GM10266 (cell line): ENCODE measurements at regions not wholly inside any gene's neighbourhood (a gene's known extent, or its start where the extent isn't known, plus 50 kb on each side); places are given as distances from the start of the nearest gene placed in this dataset.

Experiments
- DNase-seq: peaks from one replicate; pipeline ENCODE4 v3.0.0; 2012; ENCODE audit errors: extremely low spot score
- TF ChIP-seq, protein P1 (sequence below): IDR thresholded peaks from 2 replicates; pipeline ENCODE4 v1.5.1; 2012; ENCODE audit warnings: mild to moderate bottlenecking, low read depth; ENCODE audit not compliant: control insufficient read depth, insufficient read depth; ENCODE audit errors: missing control alignments

GRCh38 chr5:88401686-88402085 is 133.0 kb upstream of the TMEM161B start:
- DNase-seq = no peak
- TF ChIP-seq, protein P1, sequence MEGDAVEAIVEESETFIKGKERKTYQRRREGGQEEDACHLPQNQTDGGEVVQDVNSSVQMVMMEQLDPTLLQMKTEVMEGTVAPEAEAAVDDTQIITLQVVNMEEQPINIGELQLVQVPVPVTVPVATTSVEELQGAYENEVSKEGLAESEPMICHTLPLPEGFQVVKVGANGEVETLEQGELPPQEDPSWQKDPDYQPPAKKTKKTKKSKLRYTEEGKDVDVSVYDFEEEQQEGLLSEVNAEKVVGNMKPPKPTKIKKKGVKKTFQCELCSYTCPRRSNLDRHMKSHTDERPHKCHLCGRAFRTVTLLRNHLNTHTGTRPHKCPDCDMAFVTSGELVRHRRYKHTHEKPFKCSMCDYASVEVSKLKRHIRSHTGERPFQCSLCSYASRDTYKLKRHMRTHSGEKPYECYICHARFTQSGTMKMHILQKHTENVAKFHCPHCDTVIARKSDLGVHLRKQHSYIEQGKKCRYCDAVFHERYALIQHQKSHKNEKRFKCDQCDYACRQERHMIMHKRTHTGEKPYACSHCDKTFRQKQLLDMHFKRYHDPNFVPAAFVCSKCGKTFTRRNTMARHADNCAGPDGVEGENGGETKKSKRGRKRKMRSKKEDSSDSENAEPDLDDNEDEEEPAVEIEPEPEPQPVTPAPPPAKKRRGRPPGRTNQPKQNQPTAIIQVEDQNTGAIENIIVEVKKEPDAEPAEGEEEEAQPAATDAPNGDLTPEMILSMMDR = no peak

DNA sequence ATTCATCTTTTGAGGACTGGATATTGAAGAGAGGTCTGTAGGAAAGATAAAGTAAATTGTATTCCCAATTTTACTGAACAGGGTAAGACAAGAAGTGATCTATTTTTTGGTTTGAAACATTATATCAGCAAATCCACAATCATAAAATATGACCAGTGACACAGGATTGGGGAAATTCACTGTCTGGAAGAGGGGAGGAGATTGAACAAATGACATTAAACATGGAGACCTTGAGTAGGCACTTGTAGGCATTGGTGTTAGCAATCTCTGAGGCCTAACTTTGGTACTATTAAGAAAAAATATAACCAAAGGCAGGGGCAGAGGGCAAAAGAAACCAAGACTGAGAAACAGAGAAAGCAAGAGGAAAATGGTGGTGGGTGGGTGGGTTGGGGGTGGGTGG is 132.6 kb upstream of the TMEM161B start:
- DNase-seq = no peak

DNA sequence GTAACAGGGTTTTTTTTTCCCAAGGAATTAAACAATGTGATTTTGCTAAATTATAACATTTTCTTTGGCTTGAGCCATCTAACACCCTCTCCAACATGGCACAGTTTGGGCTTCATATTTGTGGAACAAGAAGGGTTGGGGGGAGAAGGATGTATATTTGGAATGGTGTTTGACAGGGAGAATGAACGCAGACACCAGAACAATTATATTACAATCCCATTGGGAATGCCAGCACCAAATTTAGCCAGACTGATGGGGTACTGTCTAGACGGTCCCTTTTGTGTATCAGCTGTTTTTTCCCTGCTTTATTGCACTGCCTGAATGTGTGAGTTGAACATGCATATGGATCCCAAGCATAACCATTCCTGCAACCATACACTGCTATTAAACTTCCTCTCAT is 130.9 kb upstream of the TMEM161B start:
- no peak for DNase-seq
- TF ChIP-seq, protein P1 = no peak

More for the DNA sequence above, 132.6 kb upstream of the TMEM161B start:
- TF ChIP-seq, protein P1 = no peak

DNA sequence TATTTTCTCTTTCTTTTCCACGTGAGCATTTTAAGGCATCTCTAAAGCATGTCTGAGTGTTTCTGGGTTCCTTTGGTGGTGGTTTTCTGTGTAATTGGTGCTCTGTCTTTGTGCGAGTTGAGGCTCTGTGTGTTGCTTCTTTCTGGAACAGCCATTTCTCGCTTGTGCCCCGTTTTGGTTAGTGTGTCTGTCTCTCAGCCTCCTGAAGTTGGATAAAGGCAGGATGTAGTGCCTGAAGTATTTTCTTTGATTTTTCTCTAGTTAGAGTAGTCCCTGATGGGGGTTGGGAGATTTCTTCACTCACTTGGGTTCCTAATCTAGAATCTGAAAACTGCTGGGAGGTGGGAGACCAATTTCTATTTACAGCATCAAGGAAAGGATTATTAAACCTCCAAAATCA is 129.7 kb upstream of the TMEM161B start:
- TF ChIP-seq, protein P1 = no peak
- DNase-seq = no peak

- TF ChIP-seq, protein P1 = no peak
- DNase-seq = no peak
These were observed 128.2 kb upstream of the TMEM161B start for GRCh38 chr5:88396751-88397281.

GRCh38 chr5:88396000-88396535 is 127.4 kb upstream of the TMEM161B start:
- TF ChIP-seq, protein P1 = no peak
- DNase-seq = no peak

- DNase-seq = no peak
- TF ChIP-seq, protein P1 = no peak
These were observed 126.6 kb upstream of the TMEM161B start for GRCh38 chr5:88395264-88395663.
